GOT3 (cell line): ENCODE measurements at regions not wholly inside any gene's neighbourhood (a gene's known extent, or its start where the extent isn't known, plus 50 kb on each side); places are given as distances from the start of the nearest gene placed in this dataset.

Source experiments
- DNase-seq: peaks from one replicate; lab custom pipeline; 2025; ENCODE audit warnings: mixed read lengths; lab: John Stamatoyannopoulos, UW

GRCh38 chr1:63122079-63122478, 200.3 kb upstream of the FOXD3 start:
- DNase-seq: no peak

- DNase-seq: no peak
Observed at GRCh38 chr1:63124666-63125191, 197.6 kb upstream of the FOXD3 start.

DNA sequence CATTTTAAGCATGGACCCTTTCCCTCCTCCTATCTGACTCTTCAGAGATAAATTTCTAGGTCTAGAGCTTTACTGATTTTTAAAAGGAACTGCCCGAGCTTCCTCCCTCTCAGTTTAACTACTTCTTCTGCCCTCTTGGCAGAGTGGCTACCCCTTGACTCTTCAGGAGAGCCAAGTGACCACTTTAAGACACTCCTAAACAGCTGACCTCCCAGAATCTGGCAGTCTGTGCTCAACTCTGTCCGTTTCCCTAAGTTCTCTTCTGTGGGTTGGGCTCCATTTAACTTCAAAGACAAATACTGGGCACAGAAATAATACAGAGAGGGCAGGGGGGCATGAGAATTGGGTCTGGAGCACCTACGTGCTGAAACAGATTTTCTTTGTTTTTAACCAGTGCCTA, 196.3 kb upstream of the FOXD3 start:
- no peak for DNase-seq

- no peak for DNase-seq
Observed at GRCh38 chr1:63127376-63127775, 195.0 kb upstream of the FOXD3 start.

- DNase-seq: no peak
Observed at GRCh38 chr1:63128556-63128955, 193.8 kb upstream of the FOXD3 start.

DNA sequence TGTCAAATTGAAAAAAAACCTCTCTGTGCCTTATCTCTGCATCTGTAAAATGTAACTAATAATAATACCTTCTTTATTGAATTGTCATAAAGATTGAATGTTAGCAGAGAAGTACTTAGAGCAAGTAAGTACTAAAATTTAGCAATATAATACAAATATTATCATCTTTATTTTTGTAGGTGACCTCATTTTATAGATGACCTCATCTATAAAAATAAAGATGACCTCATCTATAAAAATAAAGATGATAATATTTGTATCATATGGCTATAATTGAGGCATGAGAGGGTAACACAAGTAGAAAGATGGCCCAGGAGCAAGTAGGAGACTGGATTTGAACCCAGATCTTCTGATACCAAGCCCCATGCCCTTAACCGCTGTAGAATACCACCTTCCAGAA, 193.2 kb upstream of the FOXD3 start:
- no peak for DNase-seq

DNA sequence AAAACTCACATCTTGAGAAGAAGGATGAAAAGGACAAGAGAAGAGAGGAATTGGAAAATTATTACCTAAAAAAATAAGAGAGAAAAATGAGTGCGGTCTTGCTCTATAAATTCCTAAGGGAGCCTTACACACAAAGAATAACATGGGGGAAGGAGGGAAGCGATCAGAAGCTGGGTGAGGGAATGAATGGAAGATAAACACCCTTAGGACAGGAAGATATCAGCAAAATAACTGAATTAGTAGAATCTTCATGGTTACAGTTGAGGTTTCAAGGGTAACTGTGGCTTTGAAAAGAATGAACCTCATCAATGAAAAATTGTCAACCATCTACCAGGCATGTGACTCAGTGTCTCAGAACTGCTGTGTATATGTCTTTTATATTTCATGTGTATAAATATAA, 192.5 kb upstream of the FOXD3 start:
- DNase-seq: no peak

DNA sequence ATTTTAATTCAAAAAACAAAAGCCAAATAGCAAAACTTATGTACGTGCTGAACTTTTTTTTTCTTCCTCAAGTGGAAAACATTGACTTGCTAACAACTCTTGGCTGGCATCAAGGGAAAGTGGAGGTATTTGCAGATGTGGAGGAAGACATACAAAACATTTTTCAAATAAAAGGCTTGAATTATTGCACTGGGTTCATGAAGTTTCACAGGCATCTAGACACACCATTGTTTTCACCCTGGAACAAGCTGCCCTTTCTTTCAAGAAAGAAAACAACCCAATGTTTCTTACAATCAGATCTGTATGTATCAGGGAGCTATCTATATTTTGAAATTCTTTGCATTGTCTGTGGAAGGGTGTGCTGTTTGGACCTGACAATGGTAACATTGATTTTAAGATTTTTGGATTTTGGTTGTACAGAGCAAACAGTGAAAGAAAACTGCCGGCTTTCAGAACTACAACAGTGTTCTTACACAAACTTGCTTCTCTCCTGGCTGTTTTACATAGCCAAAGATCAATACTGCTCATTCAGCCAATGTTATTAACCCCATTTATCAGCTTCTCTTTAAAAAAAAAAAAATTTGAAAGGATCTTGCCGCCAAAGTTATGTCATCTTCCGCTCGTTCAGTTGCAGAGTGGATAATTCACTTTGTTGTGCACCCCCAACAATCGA, 187.7 kb upstream of the FOXD3 start:
- DNase-seq: no peak

DNA sequence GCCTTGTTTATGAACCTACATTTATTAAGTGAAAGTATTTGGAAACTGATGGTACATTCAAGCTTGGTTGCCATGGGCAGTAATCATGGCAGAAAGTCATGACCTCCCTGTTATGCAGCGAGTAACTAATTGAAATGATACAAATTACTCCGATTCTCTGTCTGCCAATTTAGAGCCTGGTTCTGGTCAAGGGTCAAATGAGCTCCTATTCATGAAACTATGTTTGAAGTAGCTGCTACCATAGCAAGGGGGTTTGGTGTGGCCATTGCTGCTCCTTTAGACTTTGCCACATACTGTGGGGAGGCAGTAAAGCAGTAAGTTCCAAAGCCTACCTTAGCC, 187.2 kb upstream of the FOXD3 start:
- DNase-seq: no peak

- DNase-seq: no peak
Observed at GRCh38 chr1:63135801-63136200, 186.6 kb upstream of the FOXD3 start.

- DNase-seq: no peak
Observed at GRCh38 chr1:63142001-63142400, 180.4 kb upstream of the FOXD3 start.

DNA sequence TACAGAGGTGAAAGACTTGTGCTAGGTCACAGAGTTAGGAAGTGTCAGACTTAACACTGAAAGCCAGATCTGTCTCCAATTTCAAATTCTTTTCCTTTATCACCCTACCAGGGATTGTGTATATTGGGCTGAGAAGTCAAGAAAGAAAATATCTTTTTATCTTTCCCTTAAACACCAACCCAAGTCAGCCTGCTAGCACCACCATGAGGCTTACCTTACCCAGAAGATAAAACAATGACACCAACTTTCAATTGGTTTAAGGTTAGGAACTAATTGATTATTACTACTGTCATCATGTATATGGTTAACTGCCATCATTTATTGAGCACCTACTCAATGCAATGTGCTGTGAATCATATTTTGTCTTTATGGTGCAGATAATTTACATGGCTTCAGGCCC, 178.9 kb upstream of the FOXD3 start:
- no peak for DNase-seq

- DNase-seq: no peak
Observed at GRCh38 chr1:63147783-63148182, 174.6 kb upstream of the FOXD3 start.

DNA sequence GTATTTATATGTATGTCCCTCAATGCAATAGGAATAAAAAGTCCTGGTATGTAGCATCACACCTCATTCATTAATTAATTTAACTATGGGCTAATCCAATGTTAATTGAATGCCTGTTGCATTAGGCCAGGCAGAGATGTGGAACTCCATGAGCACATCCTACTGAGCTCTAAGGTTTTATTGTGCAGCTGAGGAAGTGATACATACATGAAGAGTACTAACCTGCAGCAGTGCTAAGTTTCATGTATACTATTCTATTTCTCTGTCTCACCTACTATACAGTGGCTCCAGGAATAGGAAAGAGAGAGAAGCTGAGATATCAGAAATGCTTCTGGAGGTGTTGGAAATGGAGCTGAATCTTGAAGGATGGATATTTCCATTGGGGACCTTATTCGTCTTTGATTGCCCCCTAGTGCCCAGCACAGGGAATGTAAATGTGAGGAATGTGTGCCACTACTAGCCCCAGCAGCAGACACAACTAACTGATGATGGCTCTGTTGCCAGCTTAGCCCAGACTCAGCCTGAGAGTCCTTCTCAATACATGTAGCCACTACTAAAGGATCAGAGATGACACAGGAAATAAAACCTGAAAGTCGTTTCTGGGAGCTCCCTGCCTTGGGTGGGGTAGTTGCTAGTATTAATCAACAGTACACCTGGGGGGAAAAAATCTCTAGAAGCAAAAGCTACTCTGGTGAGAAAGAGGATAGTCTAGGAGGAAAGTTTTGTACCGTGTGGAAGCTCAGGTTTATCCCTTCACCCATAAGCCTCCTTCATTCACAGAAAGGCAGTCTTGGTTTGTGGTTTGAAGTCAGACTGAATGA, 173.3 kb upstream of the FOXD3 start:
- peak; percentile 4 for DNase-seq

GRCh38 chr1:63152572-63152971, 169.8 kb upstream of the FOXD3 start:
- no peak for DNase-seq

- no peak for DNase-seq
Observed at GRCh38 chr1:63155437-63155836, 166.9 kb upstream of the FOXD3 start.

DNA sequence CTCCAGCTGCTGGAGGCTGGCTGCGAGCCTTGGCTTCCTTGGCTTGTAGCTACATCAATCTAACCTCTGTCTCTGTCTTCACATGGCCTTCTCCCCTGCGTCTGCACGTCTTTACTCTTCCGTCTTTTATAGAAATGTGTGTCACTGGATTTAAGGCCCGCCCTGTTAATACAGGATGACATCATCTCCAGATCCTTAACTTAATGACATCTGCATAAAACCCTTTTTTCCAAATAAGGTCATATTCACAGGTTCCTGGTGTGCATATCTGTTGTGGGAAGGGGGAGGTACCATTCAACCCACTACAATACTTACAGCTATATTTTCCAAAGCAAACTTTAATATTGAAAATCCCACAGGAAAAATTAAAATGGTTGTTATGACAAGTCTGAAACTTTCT, 165.3 kb upstream of the FOXD3 start:
- DNase-seq: no peak

DNA sequence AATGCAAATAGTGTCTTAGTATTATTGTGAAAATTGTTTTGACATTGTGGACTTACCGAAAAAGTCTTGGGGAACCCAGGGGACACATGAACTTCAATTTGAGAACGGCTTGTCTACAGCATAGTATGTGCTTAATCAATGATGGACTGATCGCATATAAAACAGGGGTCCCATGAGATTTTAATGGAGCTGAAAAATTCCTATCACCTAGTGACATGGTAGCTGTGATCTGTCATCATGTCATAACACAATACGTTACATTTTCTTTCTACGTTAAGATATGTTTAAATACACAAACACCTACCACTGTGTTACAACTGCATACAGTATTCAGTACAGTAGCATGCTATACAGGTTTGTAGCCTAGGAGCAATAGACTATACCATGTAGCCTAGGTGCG, 153.3 kb upstream of the FOXD3 start:
- no peak for DNase-seq

DNA sequence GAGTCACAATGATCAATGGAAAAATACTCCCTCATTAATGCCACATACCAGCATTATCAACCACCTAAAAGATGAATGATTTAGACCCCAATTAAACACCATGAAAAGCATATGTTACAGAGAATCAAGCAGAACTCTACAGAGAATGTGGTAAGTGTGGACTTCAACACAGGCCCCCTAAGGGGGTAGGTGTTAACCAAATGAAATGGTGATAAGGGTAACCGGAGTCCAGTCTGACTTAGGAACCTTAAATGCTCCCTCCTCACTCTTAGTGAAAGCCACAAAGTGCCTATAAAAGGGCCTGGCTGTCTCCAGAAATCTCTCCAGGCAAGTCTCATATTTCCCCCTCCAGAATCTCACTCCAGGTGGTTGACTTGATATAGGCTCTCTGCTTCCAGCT, 149.2 kb upstream of the FOXD3 start:
- DNase-seq: no peak

DNA sequence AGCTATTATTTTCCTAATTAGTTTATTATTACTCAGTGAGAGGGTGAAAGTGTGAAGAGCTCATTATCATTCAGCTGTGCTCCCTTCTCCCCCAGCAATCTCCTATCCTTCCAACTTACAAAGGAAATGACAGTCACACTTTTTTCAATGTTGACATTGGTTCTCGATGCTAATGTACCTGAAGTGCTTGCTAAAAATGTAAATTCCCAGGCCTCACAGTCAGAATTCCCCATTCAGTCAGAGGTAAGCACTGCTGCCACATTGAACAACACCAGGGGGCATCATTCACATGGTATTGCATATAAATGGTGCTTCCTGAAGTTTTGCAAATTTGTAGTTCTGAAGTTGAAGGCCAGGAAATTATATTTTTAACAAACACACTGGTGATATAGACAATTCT, 132.7 kb upstream of the FOXD3 start:
- no peak for DNase-seq

DNA sequence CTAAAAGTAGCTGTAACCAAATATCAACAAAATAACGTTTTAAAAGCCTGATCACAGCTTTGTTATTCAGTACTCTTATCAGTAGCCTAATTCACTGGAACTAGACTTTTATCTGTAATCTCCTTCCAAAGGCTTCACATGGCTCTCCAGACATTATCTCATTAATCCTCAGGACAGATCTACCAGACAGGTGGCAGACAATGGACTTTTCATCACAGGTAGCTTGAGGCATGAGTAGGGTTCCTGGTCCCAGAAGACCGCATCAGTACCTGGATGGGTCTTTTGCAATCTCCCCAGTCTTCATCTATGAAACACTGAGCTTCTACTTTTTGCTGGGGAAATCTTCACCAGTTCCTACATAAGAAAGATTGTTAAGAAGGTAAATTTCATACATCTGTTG, 132.2 kb upstream of the FOXD3 start:
- no peak for DNase-seq

DNA sequence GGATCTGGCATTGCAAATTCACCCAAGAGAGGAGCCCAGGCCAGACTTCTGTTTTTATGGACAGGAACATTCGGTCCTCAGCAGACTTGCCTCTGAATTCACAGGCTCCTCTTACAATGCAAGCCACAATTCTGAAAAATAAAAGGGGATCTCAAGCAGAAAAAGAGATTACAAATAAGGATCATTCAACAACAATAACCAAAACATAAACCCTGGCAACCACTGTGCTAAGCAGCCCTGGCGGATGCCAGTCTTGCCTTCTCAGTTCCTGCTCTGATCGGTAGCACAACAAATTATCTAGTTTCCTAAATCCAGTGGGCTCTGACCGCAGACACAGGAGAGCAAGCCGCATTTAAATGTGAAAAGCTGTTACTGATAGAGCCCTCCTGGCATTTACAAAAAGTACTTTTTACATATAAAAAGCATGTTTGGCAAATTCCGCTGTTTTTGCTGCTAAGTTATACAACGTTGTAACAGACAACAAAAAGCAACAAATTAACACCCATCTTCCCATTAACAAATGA, 123.4 kb upstream of the FOXD3 start:
- DNase-seq: no peak

DNA sequence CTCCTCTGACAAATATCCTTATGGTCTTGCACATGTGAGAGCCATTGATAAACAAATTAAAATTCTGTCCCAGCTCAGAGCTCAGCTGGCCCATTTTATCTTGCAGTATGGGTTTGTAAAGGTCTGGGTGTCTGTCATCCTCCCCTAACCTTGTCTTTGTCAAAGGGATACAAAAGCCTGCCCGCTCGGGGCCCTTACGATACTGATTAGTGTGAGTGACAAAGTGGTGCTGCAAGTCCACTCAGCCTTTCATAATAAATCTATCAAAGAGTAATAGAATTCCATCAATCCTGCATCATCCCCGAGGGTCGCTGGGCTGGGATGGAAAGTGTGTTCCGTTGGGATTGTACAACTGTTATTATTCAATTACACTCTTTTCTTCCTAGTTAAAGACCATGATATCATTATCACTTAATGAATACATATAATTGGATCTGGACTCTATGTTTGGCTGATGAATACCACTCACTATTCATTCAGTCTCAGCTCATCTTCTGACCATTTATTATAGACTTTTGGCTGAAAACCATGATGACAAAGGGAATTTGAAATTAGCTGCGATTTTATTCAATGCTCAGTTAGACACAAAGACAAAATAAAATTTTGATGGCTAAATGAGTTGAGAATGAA, 122.5 kb upstream of the FOXD3 start:
- no peak for DNase-seq
